GM10248 (cell line): ENCODE measurements at regions not wholly inside any gene's neighbourhood (a gene's known extent, or its start where the extent isn't known, plus 50 kb on each side); places are given as distances from the start of the nearest gene placed in this dataset.

Experiments used
- CTCF ChIA-PET: fragments of 300-600 bp; sonication (Branson Sonifier 250); formaldehyde crosslinking; extraction: SDS; loops from one replicate; lab custom pipeline; 2021; ENCODE audit warnings: antibody characterized with exemption; lab: Yijun Ruan, JAX
- POLR2A ChIA-PET: fragments of 350-650 bp; sonication (Branson Sonifier 250); formaldehyde crosslinking; extraction: SDS; loops from one replicate; lab custom pipeline; 2020; ENCODE audit warnings: antibody characterized with exemption; lab: Yijun Ruan, JAX
- DNase-seq: peaks from one replicate; pipeline ENCODE4 v3.0.0; 2012; ENCODE audit errors: extremely low spot score
- CTCF ChIP-seq: IDR thresholded peaks from 2 replicates; pipeline ENCODE4 v1.5.1; 2012; ENCODE audit warnings: mild to moderate bottlenecking, low read depth; ENCODE audit errors: extremely low read depth, missing control alignments, control extremely low read depth

- ChIA-PET POLR2A (no interaction called here), CTCF (no interaction called here)
- DNase-seq: no peak
- no peak for TF ChIP-seq CTCF
Observed at GRCh38 chr5:40385544-40385943, 294.2 kb upstream of the PTGER4 start.

GRCh38 chr5:40384782-40385390 is 294.8 kb upstream of the PTGER4 start:
- ChIA-PET POLR2A (no interaction called here), CTCF (interaction anchor here (2.7 kb wide), 1 partner anchor 21 kb away, joined by 9 read pairs; no protein-coding TSS in a partner anchor)
- TF ChIP-seq CTCF: no peak
- DNase-seq: no peak

- DNase-seq: no peak
- POLR2A ChIA-PET: no interaction called here
- CTCF ChIA-PET: interaction anchor here (2.7 kb wide), 1 partner anchor 22 kb away, joined by 9 read pairs; no protein-coding TSS in a partner anchor
- no peak for TF ChIP-seq CTCF
Observed at GRCh38 chr5:40383749-40384651, 295.7 kb upstream of the PTGER4 start.

- DNase-seq: no peak
- no peak for TF ChIP-seq CTCF
- ChIA-PET CTCF (interaction anchor here (1.1 kb wide), 1 partner anchor 8 kb away, joined by 3 read pairs; no protein-coding TSS in a partner anchor), POLR2A (no interaction called here)
Observed at GRCh38 chr5:40381676-40382363, 297.9 kb upstream of the PTGER4 start.

GRCh38 chr5:40381016-40381415 is 298.7 kb upstream of the PTGER4 start:
- DNase-seq: no peak
- ChIA-PET POLR2A (no interaction called here), CTCF (interaction anchor here (1.1 kb wide), 1 partner anchor 9 kb away, joined by 3 read pairs; no protein-coding TSS in a partner anchor)
- TF ChIP-seq CTCF: no peak
